Kidney capillary endothelial cell (primary cell): ENCODE measurements at regions not wholly inside any gene's neighbourhood (a gene's known extent, or its start where the extent isn't known, plus 50 kb on each side); places are given as distances from the start of the nearest gene placed in this dataset.
A peak's percentile ranks its signal among the peaks of the same experiment; 100 is the strongest.

ENCODE experiments used
- DNase-seq: peaks from one replicate; pipeline ENCODE4 v3.0.0-alpha.2; 2018; ENCODE audit warnings: low spot score

DNA sequence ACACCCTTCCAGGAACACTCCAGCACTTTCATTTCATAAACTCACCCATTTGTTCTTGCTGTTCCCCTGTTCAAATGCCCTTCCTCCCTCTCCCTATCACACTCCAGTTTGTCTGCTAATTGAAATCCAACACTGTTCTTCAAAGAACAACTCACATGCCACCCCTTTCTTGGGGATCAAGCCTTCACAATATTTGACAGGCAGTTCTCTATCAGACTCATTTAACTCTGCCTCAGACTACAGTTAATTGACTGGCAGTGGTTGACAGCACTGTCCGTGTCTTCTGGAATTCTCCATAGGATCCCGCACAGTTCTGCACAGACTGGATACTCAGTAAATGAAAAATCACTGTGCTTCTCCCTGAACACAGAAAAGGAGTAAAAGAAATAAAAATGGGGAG is 87.8 kb downstream of the PMP22 start:
- no peak for DNase-seq

DNA sequence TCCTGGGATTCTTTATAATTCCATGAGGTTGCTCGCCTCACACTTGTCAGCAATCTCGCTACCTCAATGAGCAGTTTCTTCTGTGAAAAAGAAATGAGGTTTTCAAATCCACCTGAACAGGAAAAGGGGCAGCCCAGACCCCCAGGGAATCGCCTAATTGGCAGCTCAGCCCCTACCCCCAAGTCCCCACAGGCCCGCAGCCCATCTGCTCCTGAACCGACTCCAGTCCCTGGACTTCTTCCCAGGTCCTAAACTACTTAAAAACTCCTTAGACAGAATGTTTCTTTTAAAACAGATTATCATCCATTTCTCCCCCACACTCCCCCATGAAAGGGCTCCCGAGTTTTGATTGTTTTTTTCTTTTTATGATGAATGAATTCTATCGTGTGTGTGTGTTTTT is 89.8 kb downstream of the PMP22 start:
- no peak for DNase-seq

DNA sequence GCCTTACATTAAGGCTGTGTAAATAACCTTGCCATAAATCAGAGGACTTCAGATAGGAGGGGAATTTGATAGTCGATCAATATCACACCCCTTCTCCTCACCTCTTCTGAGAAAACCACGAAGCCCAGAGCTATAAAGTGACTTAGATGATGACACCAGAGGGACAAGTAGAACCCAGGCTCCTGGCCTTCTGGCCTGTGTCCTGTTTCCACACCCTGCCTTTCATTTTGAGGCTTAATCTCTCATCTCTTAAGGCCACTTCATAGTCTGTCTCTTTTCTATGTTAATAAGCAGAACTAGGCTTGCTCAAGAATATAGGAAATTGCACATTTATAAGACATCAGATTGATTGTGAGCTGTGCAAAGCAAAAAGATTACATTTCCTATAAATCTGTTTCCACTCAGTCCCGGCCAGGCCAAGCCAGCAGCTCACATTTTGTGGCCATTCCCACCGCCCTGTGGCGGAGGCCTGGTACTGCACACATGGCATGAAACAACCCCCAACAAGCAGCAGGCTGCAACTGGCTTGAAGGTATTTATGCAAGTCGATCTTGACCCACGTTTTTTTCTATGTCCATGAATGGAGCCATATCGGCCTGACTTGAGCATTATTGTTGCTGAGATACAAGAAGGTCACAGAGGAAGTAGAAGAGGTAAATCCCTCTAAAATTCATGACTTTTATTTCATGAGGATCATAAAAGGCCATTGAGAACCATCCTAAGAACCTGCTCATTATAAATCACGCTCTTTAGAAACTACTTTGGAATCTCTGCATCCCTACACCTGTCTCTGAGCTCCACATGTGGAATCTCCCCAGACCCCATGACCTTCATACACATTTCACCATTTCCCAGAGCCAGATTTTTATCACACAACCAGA is 93.7 kb downstream of the PMP22 start:
- peak; percentile 63 for DNase-seq

DNA sequence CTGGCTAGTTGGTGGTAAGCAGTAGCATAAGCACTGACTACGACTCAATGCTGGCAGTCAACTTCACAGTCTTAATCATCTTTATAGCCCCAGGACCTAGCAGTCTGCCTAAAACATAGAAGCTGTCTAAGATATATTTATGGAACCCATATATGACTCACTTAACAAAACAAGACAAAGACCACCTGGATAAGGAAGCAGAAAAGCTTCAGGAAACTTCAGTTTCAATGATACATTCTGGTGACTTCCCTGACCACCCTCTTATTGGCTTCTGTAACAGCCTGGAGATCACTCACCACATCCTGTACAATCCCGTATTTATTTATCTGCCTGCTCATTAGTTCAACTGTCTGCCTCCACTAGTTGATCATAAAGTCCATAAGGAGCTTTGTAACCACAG is 95.5 kb downstream of the PMP22 start:
- peak; percentile 53 for DNase-seq

DNA sequence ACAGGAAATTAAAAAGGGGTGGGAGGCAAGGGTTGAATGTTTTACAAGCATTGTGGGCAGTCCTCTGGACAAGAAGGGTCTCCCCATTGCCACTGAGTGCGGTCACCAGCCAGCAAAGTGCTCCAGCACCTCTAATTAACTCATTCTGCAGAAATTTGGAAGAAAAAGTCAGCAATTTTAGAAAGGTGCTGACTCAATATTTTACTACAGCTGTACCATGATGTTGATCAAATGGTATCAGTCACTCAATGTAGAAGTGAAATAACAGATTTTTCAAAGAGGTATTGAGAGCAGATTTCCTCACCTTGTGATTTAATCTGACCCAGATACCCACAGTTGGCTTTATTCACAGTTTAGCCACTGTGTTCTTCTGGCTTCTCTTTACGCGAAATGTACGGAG is 96.7 kb downstream of the PMP22 start:
- DNase-seq = no peak

DNA sequence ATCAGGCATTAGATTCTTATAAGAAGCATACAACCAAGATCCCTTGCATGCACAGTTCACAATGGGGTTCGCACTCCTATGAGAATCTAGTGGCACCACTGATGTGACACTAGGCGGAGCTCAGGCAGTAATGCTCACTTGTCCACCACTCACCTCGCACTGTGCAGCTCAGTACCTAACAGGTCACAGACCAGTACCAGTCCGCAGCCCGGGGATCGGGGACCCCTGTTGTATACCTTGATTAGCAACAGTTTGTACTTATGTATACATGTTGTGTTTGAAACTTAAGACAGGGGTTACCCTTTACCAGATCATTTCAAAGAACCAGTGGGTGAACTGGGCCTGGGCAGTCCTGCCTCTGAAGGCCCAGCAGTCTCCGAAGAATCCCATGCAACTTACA is 103.7 kb downstream of the PMP22 start:
- no peak for DNase-seq

DNA sequence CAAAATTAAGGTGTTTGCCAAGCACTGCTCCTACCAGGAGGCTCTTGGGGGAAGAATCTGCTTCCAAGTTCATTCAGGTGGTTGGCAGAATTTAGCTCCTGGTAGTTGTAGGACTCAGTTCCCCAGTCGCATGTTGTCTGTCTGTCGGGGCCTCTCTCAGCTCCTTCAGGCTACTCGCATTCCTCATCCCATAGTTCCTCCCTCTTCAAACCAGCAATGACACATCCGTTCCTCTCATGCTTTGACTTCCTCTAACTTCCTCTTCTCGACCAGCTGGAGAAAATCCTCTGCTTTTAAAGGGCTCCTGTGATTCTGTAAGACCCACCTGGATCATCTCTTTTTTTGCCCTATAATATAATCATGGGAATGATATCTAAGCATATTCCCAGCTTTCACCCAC is 108.1 kb downstream of the PMP22 start:
- peak; percentile 56 for DNase-seq

DNA sequence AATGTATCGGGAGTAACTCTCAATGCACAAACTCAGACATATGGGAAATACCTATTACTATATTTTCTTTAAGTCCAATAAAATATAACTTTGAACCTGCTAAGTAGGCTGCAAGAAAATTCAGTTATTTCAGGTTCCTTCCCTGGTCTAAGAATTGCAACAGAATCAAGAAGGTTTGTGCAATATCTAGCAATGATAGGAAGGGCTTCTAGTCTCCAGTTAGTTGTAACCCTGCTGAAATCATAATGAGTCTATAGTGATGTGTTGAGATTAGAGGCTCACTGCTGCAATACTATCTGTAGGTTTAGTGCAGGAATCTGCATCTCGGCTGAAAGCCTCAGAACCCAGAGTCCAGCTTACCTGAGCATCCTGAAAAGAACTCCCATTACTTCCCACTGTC is 110.5 kb downstream of the PMP22 start:
- no peak for DNase-seq

DNA sequence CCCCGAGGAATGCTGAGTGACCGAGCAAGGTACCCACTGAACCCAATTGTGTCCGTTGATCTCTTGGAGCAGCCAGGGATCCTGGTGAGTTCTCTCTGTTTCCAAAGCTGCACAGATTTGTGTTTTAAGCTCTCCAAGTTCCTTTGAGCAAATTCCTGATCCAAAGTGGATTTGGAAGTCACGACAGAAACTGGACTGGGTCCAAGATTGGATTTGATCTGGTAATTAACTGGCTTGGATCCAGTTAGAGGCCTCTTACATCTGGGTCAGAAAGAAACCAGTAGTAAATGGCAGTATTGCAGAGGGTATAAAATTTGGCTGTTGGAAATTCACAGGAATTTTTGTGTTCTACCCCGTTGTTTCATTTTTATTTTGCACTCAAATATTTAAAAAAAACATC is 119.5 kb downstream of the PMP22 start:
- no peak for DNase-seq

DNA sequence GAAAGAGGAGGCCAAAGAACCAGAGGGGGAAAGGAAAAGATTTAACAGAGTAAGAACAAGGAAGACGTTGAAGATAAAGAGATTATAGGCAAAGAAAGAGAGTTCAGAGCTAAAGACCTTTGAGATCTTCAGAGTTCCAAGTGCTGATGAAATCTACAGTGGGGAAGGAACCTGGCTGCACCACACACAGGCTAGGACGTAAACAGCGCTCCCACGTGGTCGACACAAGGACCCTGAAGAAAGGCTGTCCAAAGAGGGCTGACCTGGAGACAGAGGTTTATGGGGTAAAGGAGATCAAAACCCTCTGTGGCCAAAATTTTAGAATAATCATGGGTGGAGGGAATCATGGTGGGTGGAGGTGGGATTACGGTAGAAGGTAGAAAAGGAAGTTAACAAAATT is 121.6 kb downstream of the PMP22 start:
- no peak for DNase-seq

DNA sequence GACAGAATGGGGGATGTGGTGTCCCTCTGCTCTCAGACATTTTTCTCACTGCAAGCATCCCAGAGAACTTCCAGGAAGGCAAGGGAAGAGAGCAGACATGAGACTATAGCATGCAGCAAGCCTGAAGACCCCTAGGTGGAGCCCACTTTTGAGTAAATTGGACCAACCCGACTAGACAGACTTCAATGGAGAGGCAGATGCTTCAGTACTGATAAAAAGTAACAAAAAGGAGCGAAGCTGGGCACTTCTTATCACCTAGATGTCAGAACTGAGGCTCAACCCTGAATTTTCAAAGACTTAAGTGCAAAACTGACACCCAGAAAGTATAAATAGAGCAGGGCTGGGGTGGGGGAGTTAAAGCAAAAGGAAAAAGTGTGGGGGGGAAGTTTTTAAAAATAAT is 130.8 kb downstream of the PMP22 start:
- no peak for DNase-seq

DNA sequence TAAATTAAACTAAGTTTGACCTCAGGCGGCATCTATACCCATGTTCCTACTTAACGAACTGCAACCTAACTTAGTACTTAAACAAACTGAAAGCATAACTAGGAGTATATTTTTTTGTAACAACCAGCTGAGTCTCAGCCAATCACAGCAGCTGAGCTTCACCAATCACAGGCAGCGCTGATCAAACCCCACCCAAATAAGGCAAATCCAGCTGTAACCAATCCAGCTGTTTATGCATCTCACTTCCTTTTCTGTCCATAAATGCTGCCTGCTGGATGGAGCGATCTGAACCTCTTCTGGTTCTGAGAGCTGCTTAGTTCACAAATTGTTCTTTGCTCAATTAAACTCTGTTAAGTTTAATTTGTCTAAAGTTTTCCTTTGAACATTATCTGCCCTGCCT is 131.3 kb downstream of the PMP22 start:
- DNase-seq = no peak

DNA sequence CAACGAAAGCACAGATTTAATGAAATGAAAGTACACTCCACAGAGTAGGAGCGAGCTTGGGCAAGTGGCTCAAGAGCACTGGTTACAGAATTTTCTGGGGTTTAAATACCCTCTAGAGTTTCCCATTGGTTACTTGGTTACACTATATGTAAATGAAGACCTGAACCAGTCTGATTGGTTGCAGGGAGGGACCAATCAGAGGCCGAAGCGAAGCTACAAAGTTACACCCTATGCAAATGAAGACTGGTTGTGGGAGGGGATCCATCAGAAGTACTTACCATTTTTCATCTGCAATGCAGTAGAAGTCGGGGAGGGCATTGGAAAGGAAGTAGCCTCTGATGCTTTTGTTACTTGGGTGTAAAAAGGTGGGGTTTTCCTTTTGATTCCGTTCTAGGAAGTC is 132.0 kb downstream of the PMP22 start:
- no peak for DNase-seq

DNA sequence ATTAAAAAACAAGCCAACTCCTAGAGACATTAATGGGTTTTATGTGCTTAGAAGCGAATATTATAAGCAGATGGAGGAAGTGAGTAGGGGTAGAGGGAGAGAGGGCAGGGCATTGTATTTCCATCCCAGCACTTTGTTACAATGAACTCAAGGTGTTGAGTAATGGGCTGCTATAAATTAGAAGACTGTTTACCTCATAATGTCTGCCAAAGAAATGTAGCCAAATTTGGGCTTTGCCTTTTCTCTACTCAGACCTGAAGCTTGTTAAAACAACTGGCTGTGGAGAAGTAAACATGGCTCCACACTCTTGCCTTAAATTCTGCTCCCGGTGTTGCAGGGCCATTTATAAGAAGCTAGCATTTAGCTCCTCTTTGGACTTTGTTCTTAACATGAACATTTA is 134.7 kb downstream of the PMP22 start:
- DNase-seq = no peak

DNA sequence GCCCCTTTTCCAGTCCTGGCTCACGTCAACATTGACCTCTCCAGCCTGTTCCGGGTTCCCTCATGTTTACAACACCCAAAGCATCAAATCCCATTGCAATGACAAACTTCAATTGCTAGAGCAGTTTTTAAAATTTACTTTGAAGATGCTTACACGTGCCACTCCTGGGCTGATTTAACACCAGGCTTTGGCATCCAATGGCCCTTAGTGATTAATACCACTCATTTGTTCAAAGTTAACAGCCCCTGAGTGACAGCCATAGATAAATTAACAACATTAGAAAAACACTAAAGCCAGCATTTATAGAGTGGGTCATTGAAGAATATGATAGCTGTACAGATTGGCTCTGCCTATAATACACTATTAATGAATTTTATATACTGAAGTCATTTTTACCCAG is 135.1 kb downstream of the PMP22 start:
- no peak for DNase-seq

DNA sequence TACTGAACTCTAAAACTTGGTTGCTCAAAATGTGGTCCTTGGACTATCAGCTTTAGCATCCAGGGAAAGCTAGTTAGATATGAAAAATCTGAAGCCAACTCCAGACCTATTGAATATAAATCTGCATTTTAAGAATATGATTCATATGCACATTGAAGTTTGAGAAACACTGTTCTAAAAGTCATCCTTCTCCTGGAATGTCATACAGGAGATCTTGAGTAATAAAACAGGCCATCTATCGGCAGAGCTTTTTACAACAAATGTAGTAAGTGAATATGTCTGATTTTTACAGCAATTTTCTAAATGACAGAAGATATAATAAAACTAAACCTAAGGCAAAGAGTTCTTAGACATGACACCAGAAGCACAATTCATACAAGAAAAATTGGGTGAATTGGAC is 140.4 kb downstream of the PMP22 start:
- DNase-seq = no peak

DNA sequence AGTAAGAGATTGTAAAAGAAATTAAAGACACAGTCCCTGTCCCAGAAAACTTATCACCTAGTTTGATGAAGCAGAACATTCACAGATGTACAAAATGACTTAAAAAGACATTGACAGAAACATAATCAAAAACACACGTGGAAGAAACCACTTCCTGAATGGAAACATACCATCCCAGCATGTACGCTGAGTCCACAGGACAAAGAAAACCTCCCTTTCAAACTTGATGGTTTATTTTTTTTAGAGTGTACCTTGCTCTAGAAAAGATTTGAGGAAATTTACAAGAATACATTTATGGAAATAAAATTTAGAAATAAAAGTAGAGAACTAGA is 140.9 kb downstream of the PMP22 start:
- DNase-seq = no peak

DNA sequence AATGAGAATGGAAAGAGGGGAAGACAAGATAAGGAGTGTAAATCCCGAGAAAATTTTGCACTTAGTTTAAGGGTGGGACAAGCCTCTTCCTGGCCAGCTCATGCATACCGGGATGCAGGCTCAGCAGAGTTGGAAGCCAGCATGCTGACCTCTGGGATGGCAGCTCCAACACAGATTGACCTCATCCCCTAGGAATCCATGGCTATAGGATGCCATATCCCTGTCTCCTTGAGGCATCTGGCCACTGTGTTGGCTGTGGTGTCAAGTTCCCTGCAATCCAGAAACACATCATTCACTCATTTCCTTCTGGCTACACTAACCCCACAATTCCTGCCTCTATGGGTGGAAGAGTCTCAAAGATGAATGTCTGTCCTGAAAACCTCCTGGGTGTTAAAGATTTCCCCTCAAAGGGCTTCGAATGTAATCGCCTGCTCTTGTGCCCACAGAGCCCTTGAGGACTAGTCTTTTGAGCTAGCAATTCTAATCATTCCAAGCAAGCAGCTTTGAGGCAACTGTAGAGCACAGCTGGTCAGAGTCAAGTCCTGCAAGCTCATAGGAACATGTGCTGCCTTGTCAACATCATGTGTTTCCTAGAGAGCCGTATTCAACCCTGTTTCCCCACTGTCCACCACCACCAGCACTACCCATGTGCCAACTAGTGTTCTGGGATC is 141.4 kb downstream of the PMP22 start:
- peak; percentile 46 for DNase-seq

DNA sequence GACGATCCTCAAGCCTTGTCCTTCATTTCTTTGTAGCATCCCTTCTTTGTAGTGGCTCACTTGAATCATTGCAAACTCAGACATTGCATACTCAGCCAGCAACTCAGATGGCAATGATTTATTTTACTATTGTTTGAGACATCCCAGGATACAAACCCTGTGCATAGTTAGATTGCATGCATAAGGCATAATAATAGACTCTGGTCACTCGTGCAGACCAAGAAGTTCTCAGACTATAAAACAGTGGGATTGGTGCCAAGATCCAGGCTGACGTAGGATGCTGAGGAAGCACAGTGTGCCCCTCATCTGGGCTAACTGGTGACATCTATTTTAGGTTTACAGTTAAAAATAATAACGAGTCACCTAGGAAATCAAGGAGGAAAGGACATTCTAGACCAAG is 142.3 kb downstream of the PMP22 start:
- DNase-seq = peak; percentile 28

DNA sequence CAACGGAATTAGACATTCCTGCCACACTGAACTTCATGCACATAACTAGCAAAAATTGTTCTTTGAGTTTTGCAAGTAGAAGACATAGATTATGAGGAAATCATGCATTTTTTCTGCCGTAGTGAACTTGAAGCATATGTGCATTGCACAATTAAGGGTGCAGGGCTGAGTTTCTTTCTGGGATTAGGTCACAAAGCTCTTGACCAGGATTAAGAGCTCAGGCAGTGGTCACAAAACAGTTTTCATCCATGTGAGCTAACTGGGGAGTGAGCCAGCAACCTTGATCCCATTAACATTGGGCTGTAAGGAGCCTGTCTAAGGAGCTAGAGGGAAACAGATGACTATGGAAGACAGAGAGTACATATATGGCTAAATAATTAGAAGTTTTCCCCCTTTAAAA is 143.7 kb downstream of the PMP22 start:
- DNase-seq = no peak

DNA sequence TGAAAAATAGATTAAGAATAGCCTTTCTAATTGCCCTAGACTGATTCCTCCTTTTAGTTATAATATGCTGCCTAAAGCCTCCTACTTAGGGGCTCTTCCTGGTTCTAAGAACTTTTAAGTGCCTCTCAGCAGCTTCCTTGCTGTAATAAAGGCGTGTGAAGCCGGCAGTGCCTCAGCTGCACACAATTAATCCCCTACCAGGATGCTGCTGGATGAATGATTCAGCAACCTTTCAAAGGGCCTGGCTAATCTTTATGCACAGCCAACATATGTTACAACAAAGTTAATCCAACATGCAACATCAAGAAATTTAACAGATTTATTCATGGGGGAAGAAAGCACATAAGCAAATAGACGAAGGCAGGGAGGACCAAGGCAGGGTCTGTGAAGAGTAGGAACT is 145.2 kb downstream of the PMP22 start:
- DNase-seq = no peak

DNA sequence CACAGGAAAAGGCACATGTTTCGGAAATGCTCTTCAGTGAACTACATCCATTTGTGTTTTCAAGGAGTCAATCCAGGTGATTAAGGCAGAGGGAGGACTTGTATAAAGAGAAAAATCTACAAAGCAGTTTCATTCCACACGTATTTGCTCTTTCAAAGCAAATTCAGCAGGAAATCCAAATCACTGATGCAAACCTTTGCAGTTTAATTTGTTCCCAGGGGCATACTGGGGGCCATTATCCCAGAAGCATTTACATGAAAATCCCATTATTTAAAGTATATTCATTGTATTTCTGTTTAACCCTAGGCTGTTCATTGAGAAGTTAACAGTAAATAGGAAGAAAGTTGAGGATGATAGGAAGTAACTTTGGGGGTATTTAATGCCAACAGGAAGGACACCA is 147.9 kb downstream of the PMP22 start:
- no peak for DNase-seq

DNA sequence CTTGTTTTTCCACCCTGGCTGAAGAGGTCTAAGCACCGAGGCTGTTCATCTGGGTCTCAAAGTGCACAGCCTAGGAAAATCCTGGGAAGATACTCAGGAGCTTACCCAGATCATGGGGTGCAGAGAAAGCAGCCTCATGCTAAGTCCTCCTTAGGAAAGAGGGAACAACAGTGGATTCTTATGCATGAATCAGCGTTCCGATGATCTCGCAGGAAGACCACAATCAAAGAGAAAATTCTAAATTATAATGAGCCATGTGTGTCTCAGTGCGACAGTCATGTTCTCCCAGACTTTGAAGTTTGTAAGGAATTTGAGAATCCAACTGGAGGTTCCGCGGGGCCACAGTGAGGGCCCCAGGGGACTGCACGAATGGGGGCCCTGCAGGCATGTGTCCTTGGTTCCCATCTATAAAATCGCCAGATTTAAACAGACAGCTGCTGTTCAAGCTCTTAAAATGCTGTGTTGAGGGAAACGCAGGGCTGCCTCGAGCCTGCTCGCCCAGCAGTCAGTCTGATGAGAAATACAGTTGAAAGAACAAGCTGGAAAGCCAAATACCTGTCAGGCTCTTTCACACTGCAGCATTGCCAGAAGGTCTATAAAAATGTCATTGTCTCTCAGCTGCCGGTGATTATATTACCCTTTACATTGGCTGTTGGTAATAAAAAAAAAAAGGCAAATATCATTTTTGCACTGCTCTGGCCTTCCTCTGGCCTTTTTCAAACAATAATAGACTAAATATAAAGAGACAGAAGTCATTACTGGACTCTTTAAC is 152.1 kb downstream of the PMP22 start:
- no peak for DNase-seq
